Neural progenitor cell (in vitro differentiated cells): ENCODE measurements at regions not wholly inside any gene's neighbourhood (a gene's known extent, or its start where the extent isn't known, plus 50 kb on each side); places are given as distances from the start of the nearest gene placed in this dataset.

Experiments used
- EZH2 ChIP-seq: fragments of 200-600 bp; sonication (generic); IDR thresholded peaks from 2 replicates; pipeline ENCODE4 v1.6.1; 2017; ENCODE audit warnings: antibody characterized with exemption, mild to moderate bottlenecking, moderate library complexity
- EZH2phosphoT487 ChIP-seq: fragments of 200-600 bp; sonication (generic); IDR thresholded peaks from 2 replicates; pipeline ENCODE4 v1.6.1; 2017; ENCODE audit warnings: antibody characterized with exemption
- TF ChIP-seq, protein P1 (sequence below): fragments of 200-600 bp; sonication (generic); IDR thresholded peaks from 2 replicates; pipeline ENCODE4 v1.5.1; 2017; ENCODE audit warnings: antibody characterized with exemption, mild to moderate bottlenecking

DNA sequence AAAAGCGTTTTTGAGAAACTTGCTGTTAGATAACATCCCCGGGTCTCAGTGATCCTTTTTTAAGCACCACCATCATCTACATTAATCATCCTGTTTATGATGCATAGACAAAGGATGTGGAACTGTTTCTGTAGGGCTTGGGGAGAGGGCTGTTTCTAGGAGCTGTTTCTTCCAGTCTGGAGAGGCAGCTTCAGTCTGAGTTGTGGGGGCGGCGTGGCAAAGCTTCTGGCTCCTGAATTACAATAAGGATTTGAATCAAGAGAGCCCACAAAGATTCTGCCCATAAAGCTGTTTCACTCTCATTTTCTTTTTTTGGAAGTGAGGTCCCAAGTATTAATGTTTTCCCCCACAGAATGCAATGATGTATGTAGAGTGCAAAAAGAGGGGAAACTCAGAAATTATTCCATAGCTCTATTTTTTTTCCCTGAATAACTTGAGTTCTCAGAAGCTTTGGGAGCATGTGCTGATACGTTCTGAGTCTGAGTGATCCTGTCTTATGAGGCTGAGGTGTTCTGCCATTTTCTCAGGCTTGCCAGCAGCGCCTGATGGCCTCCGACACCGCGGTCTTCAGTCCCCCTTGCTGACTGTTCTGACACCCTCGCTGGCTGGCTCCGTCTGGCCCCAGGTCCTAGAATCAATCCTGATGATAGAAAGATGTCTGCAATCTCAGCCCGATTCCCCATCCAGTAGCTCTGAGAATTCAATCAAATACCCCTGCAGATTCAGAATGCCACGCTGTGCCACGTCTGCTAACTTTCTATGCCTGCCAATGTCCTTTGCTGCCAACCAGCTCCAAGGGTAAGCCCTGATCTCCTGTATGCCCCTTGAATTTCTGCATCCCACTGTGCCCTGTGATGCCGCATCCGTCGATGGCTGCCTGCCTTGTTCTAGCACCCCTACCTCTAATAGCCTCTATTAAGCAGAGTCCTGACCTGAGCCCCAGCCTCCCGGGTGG lies 92.4 kb upstream of the AKT3 start:
- TF ChIP-seq, protein P1, sequence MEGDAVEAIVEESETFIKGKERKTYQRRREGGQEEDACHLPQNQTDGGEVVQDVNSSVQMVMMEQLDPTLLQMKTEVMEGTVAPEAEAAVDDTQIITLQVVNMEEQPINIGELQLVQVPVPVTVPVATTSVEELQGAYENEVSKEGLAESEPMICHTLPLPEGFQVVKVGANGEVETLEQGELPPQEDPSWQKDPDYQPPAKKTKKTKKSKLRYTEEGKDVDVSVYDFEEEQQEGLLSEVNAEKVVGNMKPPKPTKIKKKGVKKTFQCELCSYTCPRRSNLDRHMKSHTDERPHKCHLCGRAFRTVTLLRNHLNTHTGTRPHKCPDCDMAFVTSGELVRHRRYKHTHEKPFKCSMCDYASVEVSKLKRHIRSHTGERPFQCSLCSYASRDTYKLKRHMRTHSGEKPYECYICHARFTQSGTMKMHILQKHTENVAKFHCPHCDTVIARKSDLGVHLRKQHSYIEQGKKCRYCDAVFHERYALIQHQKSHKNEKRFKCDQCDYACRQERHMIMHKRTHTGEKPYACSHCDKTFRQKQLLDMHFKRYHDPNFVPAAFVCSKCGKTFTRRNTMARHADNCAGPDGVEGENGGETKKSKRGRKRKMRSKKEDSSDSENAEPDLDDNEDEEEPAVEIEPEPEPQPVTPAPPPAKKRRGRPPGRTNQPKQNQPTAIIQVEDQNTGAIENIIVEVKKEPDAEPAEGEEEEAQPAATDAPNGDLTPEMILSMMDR: no peak
- TF ChIP-seq EZH2phosphoT487 (no peak), EZH2 (no peak)
